Activated CD4-positive, alpha-beta T cell treated with anti-CD3 and anti-CD28 coated beads for 36 hours (primary cell): ENCODE measurements at regions not wholly inside any gene's neighbourhood (a gene's known extent, or its start where the extent isn't known, plus 50 kb on each side); places are given as distances from the start of the nearest gene placed in this dataset.
"Not testable (repeated sequence)": the region's sequence is repeated elsewhere in the genome, so short reads cannot be mapped to it uniquely, and the experiment has no call there.

Experiments
- ATAC-seq: fragments of 200-7000 bp; cut with Tn5 transposase; one replicate; pipeline ENCODE4 v1.10.0; 2021; ENCODE audit warnings: mild to moderate bottlenecking, moderate library complexity
- CTCF ChIA-PET: fragments of 350-600 bp; sonication (Branson Sonifier 250); formaldehyde crosslinking; loops from one replicate; lab custom pipeline; 2021; ENCODE audit warnings: antibody characterized with exemption; lab: Charles Lee
- POLR2A ChIA-PET: fragments of 350-600 bp; sonication (Branson Sonifier 250); formaldehyde crosslinking; loops from one replicate; lab custom pipeline; 2021; ENCODE audit warnings: antibody characterized with exemption, inconsistent platforms; lab: Charles Lee
- DNase-seq: peaks from one replicate; pipeline ENCODE4 v3.0.0-alpha.2; 2020
- H3K27ac Mint-ChIP-seq: one replicate; pipeline ENCODE4 v1.8.0; 2021; ENCODE audit warnings: mixed read lengths
- H3K27me3 Mint-ChIP-seq: one replicate; pipeline ENCODE4 v1.8.0; 2021; ENCODE audit warnings: mixed read lengths
- H3K36me3 Mint-ChIP-seq: one replicate; pipeline ENCODE4 v1.8.0; 2021; ENCODE audit warnings: low read depth, mixed read lengths
- H3K4me1 Mint-ChIP-seq: one replicate; pipeline ENCODE4 v1.8.0; 2021; ENCODE audit warnings: mixed read lengths
- H3K4me3 Mint-ChIP-seq: one replicate; pipeline ENCODE4 v1.8.0; 2021; ENCODE audit warnings: mild to moderate bottlenecking, moderate library complexity, mixed read lengths
- H3K9me3 Mint-ChIP-seq: one replicate; pipeline ENCODE4 v1.8.0; 2021; ENCODE audit warnings: low read depth, mixed read lengths
- intact Hi-C, 2 experiments: fragments of 100-400 bp; cut with DNase I in 1 of 2; cut with micrococcal nuclease in 1 of 2; formaldehyde crosslinking; loops; one replicate each; pipeline versions ENCODE4 v1.14.2 to v1.15.1; 2022 to 2024; cut with DNase I, micrococcal nuclease

DNA sequence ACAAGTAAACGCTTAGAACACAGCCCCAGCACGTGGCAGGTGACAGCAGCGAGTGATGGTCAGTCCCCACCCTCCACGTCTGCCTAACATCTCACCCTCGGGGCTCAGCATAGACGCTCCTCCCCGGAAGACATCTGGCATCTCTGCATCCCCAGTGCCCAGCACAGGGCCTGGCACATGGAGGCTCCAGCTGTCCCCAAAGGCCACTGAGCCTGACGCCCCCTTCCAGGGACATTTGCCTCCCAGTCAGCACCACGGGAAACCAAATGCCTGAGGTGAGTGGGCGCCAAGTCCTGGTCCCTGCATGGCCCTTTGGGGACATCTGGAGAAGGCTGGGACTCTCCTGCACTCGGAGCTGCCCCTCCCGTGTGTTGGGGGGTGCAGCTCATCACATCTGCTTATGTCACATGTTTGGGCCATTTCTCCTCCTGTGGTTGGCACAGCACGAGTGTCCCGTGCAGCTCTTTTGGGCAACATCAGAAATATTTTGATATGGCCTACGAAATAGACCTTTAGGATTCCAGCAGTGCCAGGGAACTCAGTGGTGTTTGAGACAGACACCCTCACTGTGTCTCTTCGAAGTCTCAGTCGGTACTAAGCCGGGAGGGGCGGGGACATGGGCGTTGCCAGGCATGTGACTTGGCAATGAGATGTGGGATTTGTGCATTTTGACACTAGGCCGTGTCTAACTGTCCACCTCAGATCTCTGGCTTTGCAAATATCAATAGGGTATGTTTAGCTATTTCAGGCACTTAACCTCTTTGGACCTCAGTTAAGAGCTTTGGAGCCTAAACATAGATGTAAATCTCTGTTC, 315.0 kb downstream of the PTPRU start:
- Mint-ChIP-seq H3K9me3 (no peaks in the 10 kb centered on the region), H3K27ac (no peak overlapping the region), H3K4me3 (no peak overlapping the region), H3K4me1 (peaks cover 2% of the 10 kb centered on the region), H3K27me3 (no peaks in the 10 kb centered on the region), H3K36me3 (no peaks in the 10 kb centered on the region)
- intact Hi-C loops: no loop called here
- DNase-seq: no peak
- CTCF ChIA-PET: no interaction called here
- POLR2A ChIA-PET: no interaction called here
- no peak for ATAC-seq

- H3K27ac Mint-ChIP-seq: no peak overlapping the region
- H3K9me3 Mint-ChIP-seq: no peaks in the 10 kb centered on the region
- no peak overlapping the region for H3K4me3 Mint-ChIP-seq
- no peak for ATAC-seq
- DNase-seq: no peak
- H3K4me1 Mint-ChIP-seq: no peaks in the 10 kb centered on the region
- ChIA-PET POLR2A (no interaction called here), CTCF (no interaction called here)
- H3K27me3 Mint-ChIP-seq: no peaks in the 10 kb centered on the region
- intact Hi-C loops: no loop called here
- no peaks in the 10 kb centered on the region for H3K36me3 Mint-ChIP-seq
These were observed 314.0 kb downstream of the PTPRU start for GRCh38 chr1:29550119-29550841.

- DNase-seq, H3K9me3 Mint-ChIP-seq, POLR2A ChIA-PET, ATAC-seq, H3K4me3 Mint-ChIP-seq, H3K27ac Mint-ChIP-seq, intact Hi-C loops, H3K36me3 Mint-ChIP-seq, H3K4me1 Mint-ChIP-seq, CTCF ChIA-PET, H3K27me3 Mint-ChIP-seq: not testable (repeated sequence)
These were observed 313.4 kb downstream of the PTPRU start for GRCh38 chr1:29549728-29550118.

DNA sequence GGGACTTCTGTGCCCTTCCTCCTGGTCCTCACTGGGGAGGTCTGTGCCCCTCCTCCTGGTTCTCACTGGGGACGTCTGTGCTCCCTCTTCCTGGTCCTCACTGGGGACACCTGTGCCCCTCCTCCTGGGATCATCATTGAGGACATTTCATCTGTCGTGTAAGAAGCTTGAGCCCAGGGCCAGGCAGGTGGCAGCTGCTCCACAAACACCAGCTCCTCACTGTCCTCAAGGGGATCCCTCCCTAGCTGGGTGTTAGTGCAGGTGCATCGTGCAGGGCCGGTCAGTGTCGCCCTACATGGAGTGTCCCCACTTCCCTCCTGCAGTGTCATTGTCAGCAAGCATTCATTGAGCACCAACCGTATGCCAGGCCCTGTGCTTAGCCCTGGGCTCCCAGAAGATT, 312.7 kb downstream of the PTPRU start:
- H3K27me3 Mint-ChIP-seq: no peaks in the 10 kb centered on the region
- ATAC-seq (no peak), DNase-seq (no peak)
- H3K36me3 Mint-ChIP-seq: no peaks in the 10 kb centered on the region
- H3K9me3 Mint-ChIP-seq: no peaks in the 10 kb centered on the region
- no peak overlapping the region for H3K27ac Mint-ChIP-seq
- ChIA-PET POLR2A (no interaction called here), CTCF (no interaction called here)
- no peak overlapping the region for H3K4me3 Mint-ChIP-seq
- intact Hi-C loops: no loop called here
- H3K4me1 Mint-ChIP-seq: no peaks in the 10 kb centered on the region

DNA sequence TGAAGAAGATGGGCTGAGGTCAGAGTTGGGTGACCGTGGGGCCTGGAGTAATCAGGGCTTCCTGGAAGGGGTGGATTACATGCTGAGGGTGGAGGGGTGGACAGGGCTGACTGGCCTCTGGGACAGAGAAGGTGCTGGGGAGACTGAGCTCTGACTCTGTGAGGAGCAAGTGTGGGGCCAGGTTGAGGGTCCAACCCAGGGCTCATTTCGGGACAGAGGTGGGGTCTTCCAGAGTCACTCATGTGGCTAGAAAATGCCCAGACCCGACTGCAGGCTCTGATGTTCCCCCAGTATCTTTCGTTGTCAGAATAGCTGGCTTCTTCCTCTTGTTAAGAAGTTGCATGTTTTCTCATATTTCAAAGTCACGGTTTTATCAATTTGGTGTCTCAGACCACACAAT, 311.8 kb downstream of the PTPRU start:
- CTCF ChIA-PET: no interaction called here
- no peak overlapping the region for H3K27ac Mint-ChIP-seq
- no peak overlapping the region for H3K4me3 Mint-ChIP-seq
- no peaks in the 10 kb centered on the region for H3K27me3 Mint-ChIP-seq
- no peaks in the 10 kb centered on the region for H3K4me1 Mint-ChIP-seq
- POLR2A ChIA-PET: no interaction called here
- no peaks in the 10 kb centered on the region for H3K36me3 Mint-ChIP-seq
- DNase-seq (no peak), ATAC-seq (no peak)
- H3K9me3 Mint-ChIP-seq: no peaks in the 10 kb centered on the region
- intact Hi-C loops: no loop called here

- no peaks in the 10 kb centered on the region for H3K27me3 Mint-ChIP-seq
- H3K36me3 Mint-ChIP-seq: no peaks in the 10 kb centered on the region
- no peak for DNase-seq
- H3K27ac Mint-ChIP-seq: no peak overlapping the region
- no peaks in the 10 kb centered on the region for H3K9me3 Mint-ChIP-seq
- no peak overlapping the region for H3K4me3 Mint-ChIP-seq
- H3K4me1 Mint-ChIP-seq: no peaks in the 10 kb centered on the region
- ATAC-seq: no peak
- intact Hi-C loops: no loop called here
- POLR2A ChIA-PET: no interaction called here
- CTCF ChIA-PET: no interaction called here
These were observed 311.0 kb downstream of the PTPRU start for GRCh38 chr1:29547300-29547699.

GRCh38 chr1:29546496-29546895, 310.2 kb downstream of the PTPRU start:
- intact Hi-C loops: no loop called here
- Mint-ChIP-seq H3K27ac (no peak overlapping the region), H3K4me3 (no peak overlapping the region), H3K27me3 (no peaks in the 10 kb centered on the region), H3K9me3 (no peaks in the 10 kb centered on the region), H3K36me3 (no peaks in the 10 kb centered on the region), H3K4me1 (no peaks in the 10 kb centered on the region)
- no peak for ATAC-seq
- ChIA-PET CTCF (interaction anchor here (0.6 kb wide), 1 partner anchor 108 kb away, joined by 3 read pairs; no protein-coding TSS in a partner anchor), POLR2A (no interaction called here)
- no peak for DNase-seq

- no peaks in the 10 kb centered on the region for H3K4me1 Mint-ChIP-seq
- POLR2A ChIA-PET: no interaction called here
- H3K4me3 Mint-ChIP-seq: no peak overlapping the region
These were observed 308.1 kb downstream of the PTPRU start for GRCh38 chr1:29544406-29544805.

GRCh38 chr1:29543586-29543985, 307.3 kb downstream of the PTPRU start:
- ATAC-seq (no peak), DNase-seq (no peak)
- Mint-ChIP-seq H3K27ac (no peak overlapping the region), H3K9me3 (no peaks in the 10 kb centered on the region), H3K4me1 (no peaks in the 10 kb centered on the region), H3K27me3 (no peaks in the 10 kb centered on the region), H3K36me3 (no peaks in the 10 kb centered on the region), H3K4me3 (no peak overlapping the region)
- ChIA-PET POLR2A (no interaction called here), CTCF (no interaction called here)
- intact Hi-C loops: no loop called here

More at GRCh38 chr1:29544406-29544805, 308.1 kb downstream of the PTPRU start:
- Mint-ChIP-seq H3K27me3 (no peaks in the 10 kb centered on the region), H3K36me3 (no peaks in the 10 kb centered on the region), H3K9me3 (no peaks in the 10 kb centered on the region), H3K27ac (no peak overlapping the region)
- CTCF ChIA-PET: no interaction called here
- no peak for DNase-seq
- ATAC-seq: no peak
- intact Hi-C loops: no loop called here

DNA sequence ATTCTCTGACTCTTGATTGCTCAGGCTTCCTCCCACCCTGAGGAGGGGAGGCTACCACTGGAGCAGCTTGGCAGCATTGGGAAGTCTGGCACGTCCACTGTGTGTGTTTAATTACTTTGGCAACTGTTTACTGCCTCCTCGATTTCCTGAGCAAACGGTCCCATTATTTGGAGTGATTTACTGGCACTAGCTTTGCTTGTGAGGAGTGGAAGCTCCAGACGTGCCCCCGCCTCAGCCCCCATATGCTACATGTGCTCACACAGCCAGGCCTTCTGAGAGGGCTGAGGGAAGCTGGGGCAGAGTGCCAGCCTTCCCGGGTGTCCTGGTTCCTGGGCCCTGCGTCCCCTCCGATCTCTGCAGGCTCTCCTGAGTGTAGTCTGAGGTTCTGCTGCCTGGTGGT, 306.2 kb downstream of the PTPRU start:
- Mint-ChIP-seq H3K27me3 (peaks cover 2% of the 10 kb centered on the region), H3K9me3 (no peaks in the 10 kb centered on the region), H3K4me3 (no peak overlapping the region), H3K36me3 (no peaks in the 10 kb centered on the region), H3K4me1 (no peaks in the 10 kb centered on the region), H3K27ac (no peak overlapping the region)
- ATAC-seq: no peak
- DNase-seq: no peak
- ChIA-PET POLR2A (no interaction called here), CTCF (no interaction called here)
- intact Hi-C loops: no loop called here

DNA sequence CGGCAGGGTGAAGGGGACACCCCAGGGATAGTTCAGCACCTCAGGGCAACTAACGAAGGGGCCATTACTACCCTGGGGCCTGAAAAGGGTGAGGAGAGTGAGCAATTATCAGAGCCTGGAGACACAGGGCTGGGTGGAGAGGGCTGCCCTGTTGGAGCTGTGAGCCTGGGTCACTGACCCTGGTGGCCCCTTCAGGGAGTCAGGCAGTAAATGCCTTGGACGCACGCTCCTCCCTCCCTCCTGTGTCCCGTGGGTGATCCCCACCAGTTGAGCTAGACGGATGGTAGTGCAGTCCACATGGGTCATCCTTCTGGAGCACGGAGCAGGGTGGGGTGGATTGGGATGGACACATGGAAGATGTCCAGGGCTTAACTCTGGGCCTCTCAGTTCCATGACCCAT, 305.3 kb downstream of the PTPRU start:
- ChIA-PET POLR2A (no interaction called here), CTCF (no interaction called here)
- Mint-ChIP-seq H3K4me1 (no peaks in the 10 kb centered on the region), H3K9me3 (no peaks in the 10 kb centered on the region), H3K4me3 (no peak overlapping the region), H3K27me3 (peaks cover 2% of the 10 kb centered on the region), H3K27ac (no peak overlapping the region), H3K36me3 (no peaks in the 10 kb centered on the region)
- intact Hi-C loops: no loop called here
- DNase-seq (no peak), ATAC-seq (no peak)

DNA sequence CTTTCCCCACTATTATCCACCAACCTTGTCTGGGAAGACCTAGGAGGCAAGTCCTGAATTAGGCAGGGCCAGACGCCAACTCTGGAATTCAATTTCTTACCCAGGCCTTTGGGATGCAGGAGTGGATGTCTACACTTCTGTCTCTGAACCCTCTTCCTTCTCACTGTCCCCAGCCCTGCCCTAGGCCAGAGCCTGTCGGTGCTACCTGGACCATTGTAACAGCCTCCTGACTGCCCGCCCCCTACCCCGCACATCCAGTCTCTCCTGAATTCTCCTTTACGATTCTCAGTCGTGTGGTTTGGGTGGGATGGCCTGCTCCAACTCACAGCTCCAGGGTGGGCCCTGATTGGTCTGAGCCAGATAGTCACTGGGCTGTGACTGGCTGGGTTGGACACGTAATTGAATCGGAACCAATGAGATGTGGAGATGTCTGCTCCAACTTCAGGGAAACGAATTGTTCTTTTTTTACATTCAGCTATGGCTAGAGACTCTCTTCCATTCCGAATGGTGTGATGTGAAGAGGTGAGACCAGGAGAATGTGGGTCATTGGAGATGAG, 304.6 kb downstream of the PTPRU start:
- DNase-seq: no peak
- H3K27me3 Mint-ChIP-seq: peaks cover 2% of the 10 kb centered on the region
- no peak for ATAC-seq
- ChIA-PET POLR2A (no interaction called here), CTCF (no interaction called here)
- no peaks in the 10 kb centered on the region for H3K9me3 Mint-ChIP-seq
- H3K4me3 Mint-ChIP-seq: no peak overlapping the region
- no peaks in the 10 kb centered on the region for H3K4me1 Mint-ChIP-seq
- no peak overlapping the region for H3K27ac Mint-ChIP-seq
- no peaks in the 10 kb centered on the region for H3K36me3 Mint-ChIP-seq
- intact Hi-C loops: no loop called here
